K562 (cell line): ENCODE measurements at regions not wholly inside any gene's neighbourhood (a gene's known extent, or its start where the extent isn't known, plus 50 kb on each side); places are given as distances from the start of the nearest gene placed in this dataset.

Source experiments
- ATAC-seq: fragments of 200-7000 bp; cut with Tn5 transposase; 3 replicates; pipeline ENCODE4 v1.9.1; 2020; ENCODE audit warnings: moderate library complexity
- BruUV-seq: library from RNA; stranded (reverse); fragments of 400-500 nt; replicated peaks from 2 replicates; lab custom pipeline; 2021; lab: Mats Ljungman, UMichigan
- CTCF ChIA-PET: fragments of 300-600 bp; formaldehyde crosslinking; extraction: SDS; loops from one replicate; lab custom pipeline; 2021; ENCODE audit warnings: low intra/inter-chr PET ratio; lab: Yijun Ruan, JAX
- POLR2A ChIA-PET: fragments of 300-600, 350-650 bp; sonication (Branson Sonifier 250); formaldehyde crosslinking; extraction: SDS; loops from one replicate; lab custom pipeline; 2021; ENCODE audit warnings: antibody characterized with exemption, inconsistent platforms; lab: Yijun Ruan, JAX
- DNase-seq, 4 experiments: peaks; one replicate each; pipeline versions ENCODE4 v3.0.0 to v3.0.0-alpha.2; 2011 to 2018; ENCODE audit warnings: low spot score in 3 of 4, mixed read lengths in 3 of 4; ENCODE audit errors: extremely low read depth in 1 of 4
- FAIRE-seq: peaks from 2 replicates; lab custom pipeline; 2011; peaks lifted over from hg19 to GRCh38; lab: Jason Lieb, UNC
- H2AFZ ChIP-seq: 2 replicates; pipeline ENCODE4 v1.6.0; 2011; ENCODE audit warnings: low read depth, low read length, control low read depth, inconsistent platforms
- H3K27ac ChIP-seq: fragments of 200-600 bp; 3 replicates; pipeline ENCODE4 v1.8.0; 2011; ENCODE audit warnings: low read depth, mild to moderate bottlenecking, control low read depth, inconsistent platforms, low read length, moderate library complexity, mixed read lengths; ENCODE audit errors: extremely low read depth
- H3K27me3 ChIP-seq, 2 experiments: fragments of 300-600 bp in 1 of 2; 2 replicates in 1 of 2; 3 replicates in 1 of 2; pipeline versions ENCODE4 v1.6.0 to v1.8.0; 2011; ENCODE audit warnings: inconsistent platforms in 2 of 2, low read length in 2 of 2, mild to moderate bottlenecking in 1 of 2, mixed read lengths in 1 of 2, moderate library complexity in 1 of 2; ENCODE audit not compliant: control insufficient read depth in 2 of 2, insufficient read depth in 2 of 2
- H3K36me3 ChIP-seq: fragments of 300-600 bp; 3 replicates; pipeline ENCODE4 v1.8.0; 2011; ENCODE audit warnings: mild to moderate bottlenecking, low read length, inconsistent platforms; ENCODE audit not compliant: control insufficient read depth, insufficient read depth
- H3K4me1 ChIP-seq, 2 experiments: fragments of 200-600 bp in 1 of 2; replicated peaks in 1 of 2; 2 replicates in 1 of 2; 3 replicates in 1 of 2; pipeline versions ENCODE4 v1.5.1 to v1.8.0; 2011; ENCODE audit warnings: inconsistent platforms in 2 of 2, low read length in 2 of 2, mild to moderate bottlenecking in 1 of 2, mixed read lengths in 1 of 2, moderate library complexity in 1 of 2; ENCODE audit not compliant: control insufficient read depth in 2 of 2, insufficient read depth in 2 of 2
- H3K4me2 ChIP-seq: 2 replicates; pipeline ENCODE4 v1.6.1; 2011; ENCODE audit warnings: low read length, control low read depth, inconsistent platforms, mixed read lengths; ENCODE audit not compliant: insufficient read depth
- H3K4me3 ChIP-seq: fragments of 200-600 bp; sonication (generic), shearing (Covaris generic); 2 replicates; pipeline ENCODE4 v1.5.1; 2016; ENCODE audit warnings: control low read depth, inconsistent platforms
- H3K79me2 ChIP-seq: fragments of 200-600 bp; 3 replicates; pipeline ENCODE4 v1.8.0; 2011; ENCODE audit warnings: low read length, inconsistent platforms; ENCODE audit not compliant: control insufficient read depth, insufficient read depth
- H3K9ac ChIP-seq, 2 experiments: 2 replicates each; pipeline versions ENCODE4 v1.6.0 to v1.6.1; 2011; ENCODE audit warnings: low read depth in 2 of 2, low read length in 2 of 2, control low read depth in 1 of 2, inconsistent platforms in 1 of 2, mild to moderate bottlenecking in 1 of 2, mixed read lengths in 1 of 2; ENCODE audit not compliant: insufficient read depth in 1 of 2
- H3K9me1 ChIP-seq: one replicate; pipeline ENCODE4 v1.6.0; 2011; ENCODE audit warnings: inconsistent platforms, mild to moderate bottlenecking, low read length, moderate library complexity; ENCODE audit not compliant: control insufficient read depth, insufficient read depth
- H3K9me3 ChIP-seq: replicated peaks from 2 replicates; pipeline ENCODE4 v1.5.1; 2011; ENCODE audit warnings: low read depth, low read length, inconsistent platforms; ENCODE audit not compliant: control insufficient read depth, insufficient read depth
- H4K20me1 ChIP-seq: replicated peaks from 2 replicates; pipeline ENCODE4 v1.6.1; 2011; ENCODE audit warnings: low read length, inconsistent platforms, mixed read lengths; ENCODE audit not compliant: control insufficient read depth, insufficient read depth
- CBX8 ChIP-seq: fragments of 200-600 bp; sonication (generic); IDR thresholded peaks from 2 replicates; pipeline ENCODE4 v1.6.1; 2012; ENCODE audit warnings: borderline replicate concordance, mixed run types, low read depth, mild to moderate bottlenecking, moderate library complexity, mixed read lengths, low read length, control low read depth, inconsistent platforms; ENCODE audit not compliant: poor library complexity, severe bottlenecking; ENCODE audit errors: extremely low read depth
- E2F3 ChIP-seq: fragments of 250-450 bp; sonication (Bioruptor Pico); IDR thresholded peaks from 2 replicates; pipeline ENCODE4 v1.4.0; 2020; ENCODE audit warnings: mild to moderate bottlenecking
- HMG20A ChIP-seq: fragments of 450-650 bp; formaldehyde crosslinking; conservative IDR thresholded peaks from 2 replicates; pipeline ENCODE4 v1.4.0; 2020; ENCODE audit warnings: mild to moderate bottlenecking, mixed read lengths
- MCM2 ChIP-seq: fragments of 450-650 bp; IDR thresholded peaks from 2 replicates; pipeline ENCODE4 v1.6.1; 2017; ENCODE audit warnings: low read depth, mild to moderate bottlenecking
- POU5F1 ChIP-seq: fragments of 150-350 bp; IDR thresholded peaks from 2 replicates; pipeline ENCODE4 v1.6.1; 2014; ENCODE audit warnings: borderline replicate concordance, low read length, low read depth, mild to moderate bottlenecking; ENCODE audit not compliant: partially characterized antibody
- RUNX1 ChIP-seq: sonication (generic); IDR thresholded peaks from 2 replicates; pipeline ENCODE4 v1.6.1; 2016; ENCODE audit warnings: antibody characterized with exemption, low read depth
- TARDBP ChIP-seq: fragments of 450-650 bp; IDR thresholded peaks from 2 replicates; pipeline ENCODE4 v1.6.1; 2016
- WGBS: fragments of 100-300 bp; shearing (Covaris generic); methylation state at CpG from one replicate; pipeline ENCODE4 v1.1.6; 2016; ENCODE audit warnings: low coverage, mixed read lengths; ENCODE audit not compliant: insufficient coverage; ENCODE audit errors: missing lambda C conversion rate; 5-methylcytosine and 5-hydroxymethylcytosine counted together
- in situ Hi-C: fragments of 300-500 bp; cut with MboI; formaldehyde crosslinking; loops from 4 replicates; pipeline ENCODE4 v1.15.0; 2018; ENCODE audit warnings: inconsistent platforms, mixed read lengths
- intact Hi-C: fragments of 100-400 bp; cut with micrococcal nuclease; formaldehyde crosslinking; loops from 2 replicates; pipeline ENCODE4 v1.14.2; 2022
- TF ChIP-seq, protein P1 (sequence below): fragments of 450-650 bp; formaldehyde crosslinking; IDR thresholded peaks from 2 replicates; pipeline ENCODE4 v1.4.0; 2020; ENCODE audit warnings: mild to moderate bottlenecking, moderate library complexity
- TF ChIP-seq, protein P2 (sequence below): fragments of 250-450 bp; sonication (Bioruptor Pico); IDR thresholded peaks from 2 replicates; pipeline ENCODE4 v1.5.0; 2020; ENCODE audit warnings: mild to moderate bottlenecking, borderline replicate concordance
- TF ChIP-seq, protein P3 (sequence below): fragments of 450-650 bp; IDR thresholded peaks from 2 replicates; pipeline ENCODE4 v1.6.1; 2017; ENCODE audit warnings: antibody characterized with exemption, mild to moderate bottlenecking

DNA sequence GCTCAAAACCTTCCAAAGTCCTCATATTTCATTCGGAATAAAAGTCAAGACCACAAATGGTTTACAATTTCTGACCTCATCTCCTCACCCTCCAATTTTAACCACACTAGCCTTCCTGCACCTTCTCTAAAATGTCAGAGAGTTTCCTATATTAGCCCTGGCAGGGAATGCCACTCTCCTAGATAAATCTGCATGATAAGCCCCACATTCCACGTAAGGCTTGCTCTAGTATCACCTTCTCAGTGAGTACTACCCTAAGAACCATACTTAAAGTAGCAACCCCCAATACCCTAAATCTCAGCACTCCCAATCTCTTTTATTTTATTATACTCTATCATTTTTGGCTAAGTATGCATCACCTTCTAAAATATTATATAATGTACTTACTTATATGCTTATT, 100.5 kb upstream of the SLITRK5 start:
- in situ Hi-C loops: no loop called here

More for the DNA sequence above, 100.5 kb upstream of the SLITRK5 start:
- H3K27ac ChIP-seq: no peak overlapping the region
- intact Hi-C loops: no loop called here
- BruUV-seq: no TSS peak
- no peaks in the 10 kb centered on the region for H3K27me3 ChIP-seq
- TF ChIP-seq POU5F1: no peak
- no peak for TF ChIP-seq TARDBP
- TF ChIP-seq, protein P1, sequence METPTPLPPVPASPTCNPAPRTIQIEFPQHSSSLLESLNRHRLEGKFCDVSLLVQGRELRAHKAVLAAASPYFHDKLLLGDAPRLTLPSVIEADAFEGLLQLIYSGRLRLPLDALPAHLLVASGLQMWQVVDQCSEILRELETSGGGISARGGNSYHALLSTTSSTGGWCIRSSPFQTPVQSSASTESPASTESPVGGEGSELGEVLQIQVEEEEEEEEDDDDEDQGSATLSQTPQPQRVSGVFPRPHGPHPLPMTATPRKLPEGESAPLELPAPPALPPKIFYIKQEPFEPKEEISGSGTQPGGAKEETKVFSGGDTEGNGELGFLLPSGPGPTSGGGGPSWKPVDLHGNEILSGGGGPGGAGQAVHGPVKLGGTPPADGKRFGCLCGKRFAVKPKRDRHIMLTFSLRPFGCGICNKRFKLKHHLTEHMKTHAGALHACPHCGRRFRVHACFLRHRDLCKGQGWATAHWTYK (CRISPR knock-in tag): no peak
- TF ChIP-seq E2F3: no peak
- no peak for TF ChIP-seq HMG20A (CRISPR knock-in tag)
- TF ChIP-seq, protein P2, sequence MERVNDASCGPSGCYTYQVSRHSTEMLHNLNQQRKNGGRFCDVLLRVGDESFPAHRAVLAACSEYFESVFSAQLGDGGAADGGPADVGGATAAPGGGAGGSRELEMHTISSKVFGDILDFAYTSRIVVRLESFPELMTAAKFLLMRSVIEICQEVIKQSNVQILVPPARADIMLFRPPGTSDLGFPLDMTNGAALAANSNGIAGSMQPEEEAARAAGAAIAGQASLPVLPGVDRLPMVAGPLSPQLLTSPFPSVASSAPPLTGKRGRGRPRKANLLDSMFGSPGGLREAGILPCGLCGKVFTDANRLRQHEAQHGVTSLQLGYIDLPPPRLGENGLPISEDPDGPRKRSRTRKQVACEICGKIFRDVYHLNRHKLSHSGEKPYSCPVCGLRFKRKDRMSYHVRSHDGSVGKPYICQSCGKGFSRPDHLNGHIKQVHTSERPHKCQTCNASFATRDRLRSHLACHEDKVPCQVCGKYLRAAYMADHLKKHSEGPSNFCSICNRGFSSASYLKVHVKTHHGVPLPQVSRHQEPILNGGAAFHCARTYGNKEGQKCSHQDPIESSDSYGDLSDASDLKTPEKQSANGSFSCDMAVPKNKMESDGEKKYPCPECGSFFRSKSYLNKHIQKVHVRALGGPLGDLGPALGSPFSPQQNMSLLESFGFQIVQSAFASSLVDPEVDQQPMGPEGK (CRISPR knock-in tag): no peak
- TF ChIP-seq RUNX1: no peak
- TF ChIP-seq, protein P3, sequence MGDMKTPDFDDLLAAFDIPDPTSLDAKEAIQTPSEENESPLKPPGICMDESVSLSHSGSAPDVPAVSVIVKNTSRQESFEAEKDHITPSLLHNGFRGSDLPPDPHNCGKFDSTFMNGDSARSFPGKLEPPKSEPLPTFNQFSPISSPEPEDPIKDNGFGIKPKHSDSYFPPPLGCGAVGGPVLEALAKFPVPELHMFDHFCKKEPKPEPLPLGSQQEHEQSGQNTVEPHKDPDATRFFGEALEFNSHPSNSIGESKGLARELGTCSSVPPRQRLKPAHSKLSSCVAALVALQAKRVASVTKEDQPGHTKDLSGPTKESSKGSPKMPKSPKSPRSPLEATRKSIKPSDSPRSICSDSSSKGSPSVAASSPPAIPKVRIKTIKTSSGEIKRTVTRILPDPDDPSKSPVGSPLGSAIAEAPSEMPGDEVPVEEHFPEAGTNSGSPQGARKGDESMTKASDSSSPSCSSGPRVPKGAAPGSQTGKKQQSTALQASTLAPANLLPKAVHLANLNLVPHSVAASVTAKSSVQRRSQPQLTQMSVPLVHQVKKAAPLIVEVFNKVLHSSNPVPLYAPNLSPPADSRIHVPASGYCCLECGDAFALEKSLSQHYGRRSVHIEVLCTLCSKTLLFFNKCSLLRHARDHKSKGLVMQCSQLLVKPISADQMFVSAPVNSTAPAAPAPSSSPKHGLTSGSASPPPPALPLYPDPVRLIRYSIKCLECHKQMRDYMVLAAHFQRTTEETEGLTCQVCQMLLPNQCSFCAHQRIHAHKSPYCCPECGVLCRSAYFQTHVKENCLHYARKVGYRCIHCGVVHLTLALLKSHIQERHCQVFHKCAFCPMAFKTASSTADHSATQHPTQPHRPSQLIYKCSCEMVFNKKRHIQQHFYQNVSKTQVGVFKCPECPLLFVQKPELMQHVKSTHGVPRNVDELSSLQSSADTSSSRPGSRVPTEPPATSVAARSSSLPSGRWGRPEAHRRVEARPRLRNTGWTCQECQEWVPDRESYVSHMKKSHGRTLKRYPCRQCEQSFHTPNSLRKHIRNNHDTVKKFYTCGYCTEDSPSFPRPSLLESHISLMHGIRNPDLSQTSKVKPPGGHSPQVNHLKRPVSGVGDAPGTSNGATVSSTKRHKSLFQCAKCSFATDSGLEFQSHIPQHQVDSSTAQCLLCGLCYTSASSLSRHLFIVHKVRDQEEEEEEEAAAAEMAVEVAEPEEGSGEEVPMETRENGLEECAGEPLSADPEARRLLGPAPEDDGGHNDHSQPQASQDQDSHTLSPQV: no peak
- no peak for TF ChIP-seq MCM2
- no peak for TF ChIP-seq CBX8
- no peak overlapping the region for H2AFZ ChIP-seq
- WGBS: 6% methylated on average over 2 of the region's 2 CpGs
- H4K20me1 ChIP-seq: no peaks in the 10 kb centered on the region
- no peak overlapping the region for H3K4me2 ChIP-seq
- H3K9me3 ChIP-seq: no peaks in the 10 kb centered on the region
- H3K9me1 ChIP-seq: no peaks in the 10 kb centered on the region
- ChIA-PET CTCF (no interaction called here), POLR2A (no interaction called here)
- FAIRE-seq (no peak), ATAC-seq (no peak), DNase-seq (no peak)
- no peaks in the 10 kb centered on the region for H3K79me2 ChIP-seq
- H3K36me3 ChIP-seq: no peaks in the 10 kb centered on the region
- H3K9ac ChIP-seq: no peak overlapping the region
- no peaks in the 10 kb centered on the region for H3K4me1 ChIP-seq
- no peak overlapping the region for H3K4me3 ChIP-seq
